Activated naive CD8-positive, alpha-beta T cell treated with anti-CD3 and anti-CD28 coated beads for 36 hours (primary cell): ENCODE measurements at regions not wholly inside any gene's neighbourhood (a gene's known extent, or its start where the extent isn't known, plus 50 kb on each side); places are given as distances from the start of the nearest gene placed in this dataset.

Experiments
- DNase-seq: peaks from one replicate; pipeline ENCODE4 v3.0.0; 2021
- H3K27ac Mint-ChIP-seq: one replicate; pipeline ENCODE4 v1.8.0; 2022; ENCODE audit warnings: mild to moderate bottlenecking, moderate library complexity, mixed read lengths
- H3K27me3 Mint-ChIP-seq: one replicate; pipeline ENCODE4 v1.8.0; 2022; ENCODE audit warnings: mild to moderate bottlenecking, mixed read lengths
- H3K36me3 Mint-ChIP-seq: one replicate; pipeline ENCODE4 v1.8.0; 2021; ENCODE audit warnings: mild to moderate bottlenecking, mixed read lengths
- H3K4me1 Mint-ChIP-seq: one replicate; pipeline ENCODE4 v1.8.0; 2021; ENCODE audit warnings: mixed read lengths
- H3K4me3 Mint-ChIP-seq: one replicate; pipeline ENCODE4 v1.8.0; 2022; ENCODE audit warnings: mild to moderate bottlenecking, moderate library complexity, mixed read lengths
- H3K9me3 Mint-ChIP-seq: one replicate; pipeline ENCODE4 v1.8.0; 2022; ENCODE audit warnings: mixed read lengths

- DNase-seq: no peak
- H3K36me3 Mint-ChIP-seq: no peaks in the 10 kb centered on the region
- no peak overlapping the region for H3K27ac Mint-ChIP-seq
- peaks cover 3% of the 10 kb centered on the region for H3K9me3 Mint-ChIP-seq
- H3K27me3 Mint-ChIP-seq: peaks cover under 1% of the 10 kb centered on the region
- no peaks in the 10 kb centered on the region for H3K4me1 Mint-ChIP-seq
- no peak overlapping the region for H3K4me3 Mint-ChIP-seq
Measured at GRCh38 chr20:52880997-52881396, 91.2 kb upstream of the TSHZ2 start.

GRCh38 chr20:52880259-52880658 lies 91.9 kb upstream of the TSHZ2 start:
- Mint-ChIP-seq H3K4me1 (no peaks in the 10 kb centered on the region), H3K27me3 (no peaks in the 10 kb centered on the region), H3K27ac (no peak overlapping the region), H3K36me3 (no peaks in the 10 kb centered on the region), H3K9me3 (peaks cover 3% of the 10 kb centered on the region), H3K4me3 (no peak overlapping the region)
- no peak for DNase-seq

- no peak for DNase-seq
- Mint-ChIP-seq H3K4me3 (no peak overlapping the region), H3K4me1 (no peaks in the 10 kb centered on the region), H3K36me3 (no peaks in the 10 kb centered on the region), H3K9me3 (peaks cover under 1% of the 10 kb centered on the region), H3K27me3 (no peaks in the 10 kb centered on the region), H3K27ac (no peak overlapping the region)
Measured at GRCh38 chr20:52874241-52874640, 97.9 kb upstream of the TSHZ2 start.

- Mint-ChIP-seq H3K36me3 (no peaks in the 10 kb centered on the region), H3K27me3 (no peaks in the 10 kb centered on the region), H3K27ac (no peak overlapping the region), H3K9me3 (peaks cover 4% of the 10 kb centered on the region), H3K4me1 (no peaks in the 10 kb centered on the region), H3K4me3 (no peak overlapping the region)
- DNase-seq: no peak
Measured at GRCh38 chr20:52869698-52870501, 102.3 kb upstream of the TSHZ2 start.

GRCh38 chr20:52869276-52869675 lies 102.9 kb upstream of the TSHZ2 start:
- no peak overlapping the region for H3K27ac Mint-ChIP-seq

GRCh38 chr20:52867305-52867704 lies 104.9 kb upstream of the TSHZ2 start:
- peaks cover 2% of the 10 kb centered on the region for H3K4me1 Mint-ChIP-seq

More at GRCh38 chr20:52869276-52869675, 102.9 kb upstream of the TSHZ2 start:
- no peak for DNase-seq
- no peaks in the 10 kb centered on the region for H3K27me3 Mint-ChIP-seq
- H3K4me3 Mint-ChIP-seq: no peak overlapping the region
- peaks cover 2% of the 10 kb centered on the region for H3K4me1 Mint-ChIP-seq
- peaks cover 4% of the 10 kb centered on the region for H3K9me3 Mint-ChIP-seq
- no peaks in the 10 kb centered on the region for H3K36me3 Mint-ChIP-seq

GRCh38 chr20:52864916-52865605 lies 107.1 kb upstream of the TSHZ2 start:
- H3K36me3 Mint-ChIP-seq: no peaks in the 10 kb centered on the region
- no peak for DNase-seq
- H3K4me3 Mint-ChIP-seq: no peak overlapping the region
- H3K9me3 Mint-ChIP-seq: peaks cover 7% of the 10 kb centered on the region
- peaks cover 9% of the 10 kb centered on the region for H3K27me3 Mint-ChIP-seq
- H3K4me1 Mint-ChIP-seq: peaks cover 2% of the 10 kb centered on the region
- H3K27ac Mint-ChIP-seq: no peak overlapping the region

More at GRCh38 chr20:52867305-52867704, 104.9 kb upstream of the TSHZ2 start:
- Mint-ChIP-seq H3K27ac (no peak overlapping the region), H3K9me3 (peaks cover 7% of the 10 kb centered on the region), H3K36me3 (no peaks in the 10 kb centered on the region), H3K4me3 (no peak overlapping the region), H3K27me3 (no peaks in the 10 kb centered on the region)
- no peak for DNase-seq

- H3K27me3 Mint-ChIP-seq: peaks cover 14% of the 10 kb centered on the region
- no peak overlapping the region for H3K27ac Mint-ChIP-seq
- no peaks in the 10 kb centered on the region for H3K36me3 Mint-ChIP-seq
- no peaks in the 10 kb centered on the region for H3K4me1 Mint-ChIP-seq
- peaks cover 3% of the 10 kb centered on the region for H3K9me3 Mint-ChIP-seq
- H3K4me3 Mint-ChIP-seq: no peak overlapping the region
- DNase-seq: no peak
Measured at GRCh38 chr20:52859156-52859876, 112.8 kb upstream of the TSHZ2 start.

- Mint-ChIP-seq H3K36me3 (no peaks in the 10 kb centered on the region), H3K4me1 (no peaks in the 10 kb centered on the region), H3K27ac (no peak overlapping the region)
Measured at GRCh38 chr20:52852714-52853113, 119.4 kb upstream of the TSHZ2 start.

GRCh38 chr20:52847731-52848359 lies 124.3 kb upstream of the TSHZ2 start:
- Mint-ChIP-seq H3K27ac (no peak overlapping the region), H3K9me3 (no peaks in the 10 kb centered on the region), H3K4me3 (no peak overlapping the region), H3K36me3 (no peaks in the 10 kb centered on the region), H3K4me1 (no peaks in the 10 kb centered on the region), H3K27me3 (peaks cover 5% of the 10 kb centered on the region)
- no peak for DNase-seq

More at GRCh38 chr20:52852714-52853113, 119.4 kb upstream of the TSHZ2 start:
- no peak for DNase-seq
- H3K4me3 Mint-ChIP-seq: no peak overlapping the region
- H3K9me3 Mint-ChIP-seq: no peaks in the 10 kb centered on the region
- H3K27me3 Mint-ChIP-seq: peaks cover 4% of the 10 kb centered on the region

- Mint-ChIP-seq H3K4me1 (no peaks in the 10 kb centered on the region), H3K4me3 (no peak overlapping the region), H3K27me3 (peaks cover 10% of the 10 kb centered on the region), H3K9me3 (no peaks in the 10 kb centered on the region), H3K36me3 (no peaks in the 10 kb centered on the region), H3K27ac (no peak overlapping the region)
- DNase-seq: no peak
Measured at GRCh38 chr20:52847029-52847660, 125.0 kb upstream of the TSHZ2 start.

- Mint-ChIP-seq H3K27ac (no peak overlapping the region), H3K4me1 (no peaks in the 10 kb centered on the region), H3K9me3 (peaks cover 2% of the 10 kb centered on the region), H3K36me3 (no peaks in the 10 kb centered on the region), H3K4me3 (no peak overlapping the region), H3K27me3 (peaks cover 10% of the 10 kb centered on the region)
- no peak for DNase-seq
Measured at GRCh38 chr20:52845044-52845443, 127.1 kb upstream of the TSHZ2 start.

GRCh38 chr20:52843425-52843824 lies 128.7 kb upstream of the TSHZ2 start:
- Mint-ChIP-seq H3K9me3 (peaks cover 2% of the 10 kb centered on the region), H3K4me1 (no peaks in the 10 kb centered on the region), H3K36me3 (no peaks in the 10 kb centered on the region), H3K4me3 (no peak overlapping the region), H3K27ac (no peak overlapping the region), H3K27me3 (peaks cover 10% of the 10 kb centered on the region)
- DNase-seq: no peak

GRCh38 chr20:52841003-52841402 lies 131.2 kb upstream of the TSHZ2 start:
- H3K27ac Mint-ChIP-seq: no peak overlapping the region

More at GRCh38 chr20:52841003-52841402, 131.2 kb upstream of the TSHZ2 start:
- Mint-ChIP-seq H3K36me3 (no peaks in the 10 kb centered on the region), H3K27me3 (peaks cover 10% of the 10 kb centered on the region), H3K4me3 (no peak overlapping the region), H3K4me1 (no peaks in the 10 kb centered on the region), H3K9me3 (peaks cover 2% of the 10 kb centered on the region)
- no peak for DNase-seq
